Thoracic aorta (tissue), 2 donors: ENCODE measurements at regions not wholly inside any gene's neighbourhood (a gene's known extent, or its start where the extent isn't known, plus 50 kb on each side); places are given as distances from the start of the nearest gene placed in this dataset.

ENCODE experiments used
- ATAC-seq: fragments of 150-250 bp; one replicate; pipeline ENCODE4 v1.8.0; 2017; ENCODE audit warnings: low read depth; ENCODE audit not compliant: insufficient number of reproducible peaks, low FRiP score
- DNase-seq: peaks from one replicate; pipeline ENCODE4 v3.0.0-alpha.2; 2020; ENCODE audit warnings: low spot score
- H3K27ac ChIP-seq, 2 donors: fragments of 200-600 bp; sonication (generic); 1 replicate in 1 of 2; 2 replicates in 1 of 2; pipeline ENCODE4 v1.5.1; 2016; ENCODE audit warnings: mild to moderate bottlenecking in 2 of 2, moderate library complexity in 2 of 2
- H3K27me3 ChIP-seq: fragments of 200-600 bp; sonication (generic); replicated peaks from 2 replicates; pipeline ENCODE4 v1.6.0; 2016; ENCODE audit warnings: mild to moderate bottlenecking; ENCODE audit not compliant: insufficient read depth
- H3K36me3 ChIP-seq: fragments of 200-600 bp; sonication (generic); one replicate; pipeline ENCODE4 v1.5.1; 2016
- H3K4me1 ChIP-seq, 2 donors: fragments of 200-600 bp; sonication (generic); 1 replicate in 1 of 2; 2 replicates in 1 of 2; pipeline versions ENCODE4 v1.5.1 to v1.6.0; 2016; ENCODE audit warnings: low read depth in 2 of 2, mild to moderate bottlenecking in 1 of 2; ENCODE audit not compliant: control insufficient read depth in 1 of 2
- H3K4me3 ChIP-seq: fragments of 200-600 bp; sonication (generic); 2 replicates; pipeline ENCODE4 v1.5.1; 2016; ENCODE audit warnings: mild to moderate bottlenecking
- H3K9me3 ChIP-seq: fragments of 200-600 bp; sonication (generic); 2 replicates; pipeline ENCODE4 v1.5.1; 2016
- CTCF ChIP-seq: fragments of 200-600 bp; sonication (generic); IDR thresholded peaks from one replicate; pipeline ENCODE4 v1.5.1; 2019; ENCODE audit warnings: antibody characterized with exemption

- no peaks in the 10 kb centered on the region for H3K27me3 ChIP-seq
- H3K4me1 ChIP-seq: no peaks in the 10 kb centered on the region
- ATAC-seq: no peak
- H3K36me3 ChIP-seq: no peaks in the 10 kb centered on the region
- H3K27ac ChIP-seq: no peak overlapping the region
- no peak for DNase-seq
- TF ChIP-seq CTCF: no peak
- H3K9me3 ChIP-seq: no peaks in the 10 kb centered on the region
- H3K4me3 ChIP-seq: no peak overlapping the region
Measured at GRCh38 chr12:107487011-107487680, 198.5 kb upstream of the PWP1 start.

- ATAC-seq (no peak), DNase-seq (no peak)
- no peaks in the 10 kb centered on the region for H3K27me3 ChIP-seq
- H3K27ac ChIP-seq: no peak overlapping the region
- H3K9me3 ChIP-seq: no peaks in the 10 kb centered on the region
- TF ChIP-seq CTCF: no peak
- no peaks in the 10 kb centered on the region for H3K36me3 ChIP-seq
- H3K4me3 ChIP-seq: no peak overlapping the region
- H3K4me1 ChIP-seq: no peaks in the 10 kb centered on the region
Measured at GRCh38 chr12:107488666-107489065, 196.9 kb upstream of the PWP1 start.

- no peaks in the 10 kb centered on the region for H3K4me1 ChIP-seq
- H3K9me3 ChIP-seq: no peaks in the 10 kb centered on the region
- H3K36me3 ChIP-seq: no peaks in the 10 kb centered on the region
- DNase-seq (no peak), ATAC-seq (no peak)
- H3K4me3 ChIP-seq: no peak overlapping the region
- no peaks in the 10 kb centered on the region for H3K27me3 ChIP-seq
- no peak overlapping the region for H3K27ac ChIP-seq
- no peak for TF ChIP-seq CTCF
Measured at GRCh38 chr12:107490010-107490409, 195.6 kb upstream of the PWP1 start.

- DNase-seq: no peak
- Histone ChIP-seq H3K27ac (no peak overlapping the region), H3K27me3 (no peaks in the 10 kb centered on the region), H3K9me3 (no peaks in the 10 kb centered on the region), H3K4me3 (no peak overlapping the region), H3K4me1 (no peaks in the 10 kb centered on the region), H3K36me3 (no peaks in the 10 kb centered on the region)
- no peak for TF ChIP-seq CTCF
- ATAC-seq: no peak
Measured at GRCh38 chr12:107491856-107492255, 193.7 kb upstream of the PWP1 start.

- DNase-seq (no peak), ATAC-seq (no peak)
- no peak overlapping the region for H3K27ac ChIP-seq
Measured at GRCh38 chr12:107492393-107493134, 193.0 kb upstream of the PWP1 start.

More at GRCh38 chr12:107492393-107493134, 193.0 kb upstream of the PWP1 start:
- no peaks in the 10 kb centered on the region for H3K9me3 ChIP-seq
- H3K36me3 ChIP-seq: no peaks in the 10 kb centered on the region
- TF ChIP-seq CTCF: no peak
- no peaks in the 10 kb centered on the region for H3K4me1 ChIP-seq
- H3K27me3 ChIP-seq: no peaks in the 10 kb centered on the region
- no peak overlapping the region for H3K4me3 ChIP-seq
